Osteocyte (in vitro differentiated cells): ENCODE measurements at regions not wholly inside any gene's neighbourhood (a gene's known extent, or its start where the extent isn't known, plus 50 kb on each side); places are given as distances from the start of the nearest gene placed in this dataset.

ENCODE experiments used
- DNase-seq: peaks from one replicate; pipeline ENCODE4 v3.0.0; 2021; ENCODE audit warnings: mixed read lengths; ENCODE audit not compliant: unreplicated experiment; ENCODE audit errors: extremely low spot score
- H3K27ac Mint-ChIP-seq: one replicate; pipeline ENCODE4 v1.8.0; 2021; ENCODE audit warnings: mild to moderate bottlenecking, mixed read lengths; ENCODE audit not compliant: unreplicated experiment
- H3K27me3 Mint-ChIP-seq: one replicate; pipeline ENCODE4 v1.8.0; 2021; ENCODE audit warnings: mixed read lengths; ENCODE audit not compliant: unreplicated experiment
- H3K36me3 Mint-ChIP-seq: one replicate; pipeline ENCODE4 v1.8.0; 2021; ENCODE audit warnings: mixed read lengths; ENCODE audit not compliant: unreplicated experiment
- H3K4me1 Mint-ChIP-seq: one replicate; pipeline ENCODE4 v1.8.0; 2021; ENCODE audit warnings: mixed read lengths; ENCODE audit not compliant: unreplicated experiment
- H3K4me3 Mint-ChIP-seq: one replicate; pipeline ENCODE4 v1.8.0; 2021; ENCODE audit warnings: mild to moderate bottlenecking, moderate library complexity, mixed read lengths; ENCODE audit not compliant: unreplicated experiment
- H3K9me3 Mint-ChIP-seq: one replicate; pipeline ENCODE4 v1.8.0; 2021; ENCODE audit warnings: mixed read lengths; ENCODE audit not compliant: unreplicated experiment
- TF ChIP-seq, protein P1 (sequence below): fragments of 200-600 bp; sonication (generic); IDR thresholded peaks from 2 replicates; pipeline ENCODE4 v1.5.0; 2021; ENCODE audit warnings: antibody characterized with exemption, mild to moderate bottlenecking, moderate library complexity

DNA sequence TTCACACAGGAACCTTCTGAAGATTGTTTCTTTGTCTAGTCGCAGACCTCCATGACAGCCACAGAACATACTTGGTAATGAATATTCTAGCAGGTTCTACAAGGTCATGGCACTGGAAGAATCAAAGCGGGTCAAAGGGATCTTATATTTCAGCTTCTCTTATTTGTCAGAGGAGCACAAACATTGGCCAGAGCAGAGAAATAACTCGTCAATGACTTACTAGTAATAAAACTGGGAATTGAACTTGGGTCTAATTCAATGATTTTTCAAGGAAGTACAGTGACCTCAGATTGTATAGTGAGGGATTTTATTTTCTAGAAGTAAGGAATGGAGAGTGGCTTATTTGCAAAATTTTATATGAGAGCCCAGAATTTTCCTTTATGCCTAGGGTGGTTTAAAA is 290.8 kb upstream of the PLXNA2 start:
- DNase-seq = peak; percentile 10

DNA sequence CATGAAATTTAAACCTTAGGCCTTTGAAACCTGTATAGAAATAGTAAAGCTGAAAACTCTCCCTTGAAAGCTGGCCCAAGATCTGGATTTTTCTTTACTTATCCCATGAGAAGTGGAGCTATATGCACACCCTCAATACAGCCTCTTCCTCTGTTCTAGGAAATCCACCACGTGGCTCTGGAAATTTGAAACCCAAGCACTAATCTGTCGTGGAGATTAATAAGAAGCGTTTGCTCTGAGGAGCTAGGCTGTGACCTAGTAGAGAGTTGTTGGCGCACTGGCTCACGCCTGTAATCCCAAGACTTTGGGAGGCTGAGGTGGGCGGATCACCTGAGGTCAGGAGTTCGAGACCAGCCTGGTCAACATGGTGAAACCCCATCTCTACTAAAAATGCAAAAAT is 291.3 kb upstream of the PLXNA2 start:
- DNase-seq = peak; percentile 34
- peaks cover 5% of the 10 kb centered on the region for H3K27me3 Mint-ChIP-seq
- no peaks in the 10 kb centered on the region for H3K4me1 Mint-ChIP-seq
- TF ChIP-seq, protein P1, sequence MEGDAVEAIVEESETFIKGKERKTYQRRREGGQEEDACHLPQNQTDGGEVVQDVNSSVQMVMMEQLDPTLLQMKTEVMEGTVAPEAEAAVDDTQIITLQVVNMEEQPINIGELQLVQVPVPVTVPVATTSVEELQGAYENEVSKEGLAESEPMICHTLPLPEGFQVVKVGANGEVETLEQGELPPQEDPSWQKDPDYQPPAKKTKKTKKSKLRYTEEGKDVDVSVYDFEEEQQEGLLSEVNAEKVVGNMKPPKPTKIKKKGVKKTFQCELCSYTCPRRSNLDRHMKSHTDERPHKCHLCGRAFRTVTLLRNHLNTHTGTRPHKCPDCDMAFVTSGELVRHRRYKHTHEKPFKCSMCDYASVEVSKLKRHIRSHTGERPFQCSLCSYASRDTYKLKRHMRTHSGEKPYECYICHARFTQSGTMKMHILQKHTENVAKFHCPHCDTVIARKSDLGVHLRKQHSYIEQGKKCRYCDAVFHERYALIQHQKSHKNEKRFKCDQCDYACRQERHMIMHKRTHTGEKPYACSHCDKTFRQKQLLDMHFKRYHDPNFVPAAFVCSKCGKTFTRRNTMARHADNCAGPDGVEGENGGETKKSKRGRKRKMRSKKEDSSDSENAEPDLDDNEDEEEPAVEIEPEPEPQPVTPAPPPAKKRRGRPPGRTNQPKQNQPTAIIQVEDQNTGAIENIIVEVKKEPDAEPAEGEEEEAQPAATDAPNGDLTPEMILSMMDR = no peak
- H3K9me3 Mint-ChIP-seq = no peaks in the 10 kb centered on the region
- H3K36me3 Mint-ChIP-seq = no peaks in the 10 kb centered on the region
- H3K27ac Mint-ChIP-seq = no peak overlapping the region
- H3K4me3 Mint-ChIP-seq = no peak overlapping the region

More for the DNA sequence above, 290.8 kb upstream of the PLXNA2 start:
- Mint-ChIP-seq H3K36me3 (no peaks in the 10 kb centered on the region), H3K27me3 (peaks cover 5% of the 10 kb centered on the region), H3K27ac (no peak overlapping the region), H3K4me3 (no peak overlapping the region), H3K9me3 (no peaks in the 10 kb centered on the region), H3K4me1 (no peaks in the 10 kb centered on the region)
- TF ChIP-seq, protein P1 = no peak

DNA sequence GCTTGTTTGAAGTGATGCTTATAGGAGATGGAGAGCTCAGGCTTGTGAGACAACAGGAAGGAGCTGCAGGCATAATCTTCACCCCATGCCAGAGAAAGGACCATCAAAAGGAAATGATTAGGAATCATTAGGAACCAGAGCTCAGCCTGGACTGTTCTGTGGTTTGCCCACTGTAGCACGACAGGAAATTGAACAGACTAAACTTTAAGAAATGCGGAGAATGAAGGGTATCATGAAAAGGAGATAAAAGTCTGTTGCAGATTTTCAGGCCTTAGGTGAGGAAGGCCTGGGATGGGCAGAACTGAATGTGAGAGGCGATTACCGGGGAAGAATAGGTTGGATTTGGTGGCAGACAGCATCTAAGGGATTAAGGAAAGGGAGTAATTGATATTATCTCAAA is 292.0 kb upstream of the PLXNA2 start:
- Mint-ChIP-seq H3K27me3 (peaks cover 5% of the 10 kb centered on the region), H3K4me3 (no peak overlapping the region), H3K9me3 (no peaks in the 10 kb centered on the region), H3K27ac (no peak overlapping the region), H3K4me1 (no peaks in the 10 kb centered on the region), H3K36me3 (no peaks in the 10 kb centered on the region)
- TF ChIP-seq, protein P1 = no peak
- DNase-seq = peak; percentile 17

DNA sequence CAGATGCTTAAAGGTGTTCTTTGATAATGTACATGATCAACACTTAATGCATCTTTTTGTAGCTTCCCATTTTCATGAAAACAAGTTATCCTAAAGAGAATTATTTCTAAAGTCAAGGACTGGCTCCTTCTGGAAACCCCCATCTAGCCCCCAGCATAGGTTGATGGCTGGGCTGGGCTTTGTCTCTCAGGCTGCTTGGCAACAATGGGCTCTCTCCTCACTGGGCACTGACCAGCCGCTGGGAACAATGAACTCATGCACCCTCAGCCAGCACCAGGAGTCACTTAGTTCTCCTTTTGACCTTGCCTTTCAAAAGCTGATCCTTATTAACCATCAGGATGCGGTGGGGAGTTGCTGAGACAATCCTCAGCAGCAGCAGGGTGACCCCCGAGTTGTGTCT is 293.0 kb upstream of the PLXNA2 start:
- H3K36me3 Mint-ChIP-seq = no peaks in the 10 kb centered on the region
- no peaks in the 10 kb centered on the region for H3K9me3 Mint-ChIP-seq
- H3K4me1 Mint-ChIP-seq = no peaks in the 10 kb centered on the region
- TF ChIP-seq, protein P1 = no peak
- peak; percentile 63 for DNase-seq
- no peak overlapping the region for H3K27ac Mint-ChIP-seq
- H3K27me3 Mint-ChIP-seq = peaks cover 2% of the 10 kb centered on the region
- H3K4me3 Mint-ChIP-seq = no peak overlapping the region

DNA sequence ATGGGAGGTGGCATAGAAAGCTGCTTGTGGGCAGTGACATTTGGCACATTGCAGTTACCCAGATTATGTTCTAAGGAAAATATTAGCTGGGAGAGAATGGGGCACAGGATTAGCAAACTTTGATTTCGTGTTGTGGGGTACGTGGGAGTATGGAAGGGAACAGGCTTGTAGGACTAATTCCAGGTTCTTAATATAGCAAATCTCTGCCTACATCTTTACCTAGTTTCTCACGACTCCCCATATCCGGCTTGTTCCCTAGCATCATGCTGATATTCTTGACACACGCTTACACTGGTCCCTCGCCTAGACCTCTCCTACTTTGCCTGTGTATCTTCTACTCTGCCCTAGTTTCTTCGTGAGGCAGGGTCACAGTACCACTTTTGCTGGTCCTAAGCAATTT is 293.9 kb upstream of the PLXNA2 start:
- TF ChIP-seq, protein P1 = no peak
- Mint-ChIP-seq H3K9me3 (no peaks in the 10 kb centered on the region), H3K4me1 (no peaks in the 10 kb centered on the region), H3K27ac (no peak overlapping the region), H3K36me3 (no peaks in the 10 kb centered on the region), H3K27me3 (peaks cover 2% of the 10 kb centered on the region), H3K4me3 (no peak overlapping the region)
- DNase-seq = peak; percentile 49
